SK-N-MC (cell line): ENCODE measurements at regions not wholly inside any gene's neighbourhood (a gene's known extent, or its start where the extent isn't known, plus 50 kb on each side); places are given as distances from the start of the nearest gene placed in this dataset.
"Not testable (repeated sequence)": the region's sequence is repeated elsewhere in the genome, so short reads cannot be mapped to it uniquely, and the experiment has no call there.

ENCODE experiments used
- DNase-seq: peaks from one replicate; pipeline ENCODE4 v3.0.0-alpha.2; 2011; ENCODE audit warnings: low read depth, low spot score
- H3K27ac ChIP-seq: fragments of 200-600 bp; sonication (generic); 2 replicates; pipeline ENCODE4 v1.5.1; 2016; ENCODE audit warnings: mixed run types
- H3K36me3 ChIP-seq: fragments of 200-600 bp; sonication (generic); 2 replicates; pipeline ENCODE4 v1.6.1; 2017; ENCODE audit warnings: antibody characterized with exemption, low read length, mixed read lengths; ENCODE audit not compliant: insufficient read depth
- H3K4me3 ChIP-seq: fragments of 200-600 bp; sonication (generic); 2 replicates; pipeline ENCODE4 v1.5.1; 2016
- H3K9ac ChIP-seq: fragments of 200-600 bp; sonication (generic); 2 replicates; pipeline ENCODE4 v1.8.0; 2017; ENCODE audit warnings: mixed run types, mixed read lengths; ENCODE audit not compliant: insufficient read length
- H3K9me3 ChIP-seq: fragments of 200-600 bp; sonication (generic); 2 replicates; pipeline ENCODE4 v1.6.1; 2017; ENCODE audit warnings: low read depth, mild to moderate bottlenecking, antibody characterized with exemption, low read length, moderate library complexity, mixed read lengths
- EZH2 ChIP-seq: fragments of 200-600 bp; sonication (generic); IDR thresholded peaks from one replicate; pipeline ENCODE4 v1.6.1; 2017; ENCODE audit warnings: antibody characterized with exemption
- FOXP2 ChIP-seq: optimal IDR thresholded peaks from 2 replicates; pipeline ENCODE3; 2011; ENCODE audit warnings: mild to moderate bottlenecking, moderate library complexity; ENCODE audit not compliant: insufficient read depth; ENCODE audit errors: extremely low read length, control extremely low read depth
- POLR2AphosphoS5 ChIP-seq: IDR thresholded peaks from 2 replicates; pipeline ENCODE4 v1.6.1; 2012; ENCODE audit warnings: mild to moderate bottlenecking, low read depth, low read length, borderline replicate concordance

GRCh38 chr10:71112138-71112785, 100.1 kb upstream of the UNC5B start:
- TF ChIP-seq POLR2AphosphoS5 (no peak), FOXP2 (no peak), EZH2 (no peak)
- H3K9me3 ChIP-seq: no peaks in the 10 kb centered on the region
- no peak overlapping the region for H3K9ac ChIP-seq

GRCh38 chr10:71116426-71116825, 95.9 kb upstream of the UNC5B start:
- no peak overlapping the region for H3K27ac ChIP-seq
- no peak overlapping the region for H3K9ac ChIP-seq
- no peaks in the 10 kb centered on the region for H3K36me3 ChIP-seq
- H3K4me3 ChIP-seq: no peak overlapping the region
- TF ChIP-seq EZH2 (no peak), POLR2AphosphoS5 (no peak), FOXP2 (no peak)
- no peaks in the 10 kb centered on the region for H3K9me3 ChIP-seq
- no peak for DNase-seq

More at GRCh38 chr10:71112138-71112785, 100.1 kb upstream of the UNC5B start:
- no peaks in the 10 kb centered on the region for H3K36me3 ChIP-seq
- no peak overlapping the region for H3K4me3 ChIP-seq
- DNase-seq: no peak
- no peak overlapping the region for H3K27ac ChIP-seq

- H3K9ac ChIP-seq, H3K9me3 ChIP-seq, H3K4me3 ChIP-seq, H3K36me3 ChIP-seq, H3K27ac ChIP-seq, DNase-seq: not testable (repeated sequence)
Measured at GRCh38 chr10:71117589-71117988, 94.8 kb upstream of the UNC5B start.

GRCh38 chr10:71123023-71123422, 89.3 kb upstream of the UNC5B start:
- Histone ChIP-seq H3K36me3 (no peaks in the 10 kb centered on the region), H3K4me3 (no peak overlapping the region), H3K9me3 (no peaks in the 10 kb centered on the region), H3K9ac (no peak overlapping the region), H3K27ac (no peak overlapping the region)
- no peak for TF ChIP-seq FOXP2
- DNase-seq: no peak

DNA sequence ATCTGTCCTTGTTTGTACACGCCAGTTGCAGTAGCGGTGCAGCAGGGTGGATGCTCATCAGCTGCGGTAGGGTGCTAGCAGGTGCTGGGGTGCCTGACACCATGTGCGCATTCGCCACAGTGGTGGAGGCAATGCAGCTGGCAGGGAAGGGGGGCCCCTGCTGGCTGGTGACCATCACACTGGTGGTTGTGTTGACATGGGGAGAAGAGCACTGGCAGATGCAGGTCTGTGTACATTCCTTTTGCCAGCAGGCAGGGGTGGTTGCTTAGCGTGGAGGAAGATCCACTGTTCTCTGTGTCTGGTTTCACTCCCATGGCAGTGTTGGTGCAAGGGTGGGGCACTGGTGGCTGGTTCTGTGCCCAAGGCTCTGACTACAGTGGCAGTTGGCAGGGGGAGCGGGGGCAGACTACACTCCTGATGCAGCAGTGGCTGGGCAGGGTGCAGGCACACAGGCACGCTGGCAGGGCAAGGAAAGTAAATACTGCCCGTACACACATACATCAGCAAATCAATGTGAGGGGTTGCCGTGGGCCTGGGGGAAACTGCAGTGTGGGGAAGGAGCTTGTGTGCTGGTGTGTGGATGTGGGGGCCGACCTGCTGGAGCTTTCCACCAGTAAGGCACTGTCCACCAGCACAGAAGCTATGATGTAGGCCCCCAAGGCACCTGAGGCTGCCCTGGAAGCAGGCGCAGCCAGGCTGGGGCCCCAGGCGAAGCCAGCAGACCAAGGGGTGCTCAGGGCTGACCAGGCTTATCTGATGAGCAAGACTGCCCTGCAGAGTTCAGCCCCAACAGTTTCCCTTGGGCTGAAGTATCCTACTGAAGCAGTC, 87.2 kb upstream of the UNC5B start:
- no peak overlapping the region for H3K27ac ChIP-seq
- no peak overlapping the region for H3K9ac ChIP-seq
- H3K4me3 ChIP-seq: no peak overlapping the region
- no peak for DNase-seq
- TF ChIP-seq EZH2 (no peak), FOXP2 (no peak), POLR2AphosphoS5 (no peak)
- H3K9me3 ChIP-seq: no peaks in the 10 kb centered on the region
- no peaks in the 10 kb centered on the region for H3K36me3 ChIP-seq

DNA sequence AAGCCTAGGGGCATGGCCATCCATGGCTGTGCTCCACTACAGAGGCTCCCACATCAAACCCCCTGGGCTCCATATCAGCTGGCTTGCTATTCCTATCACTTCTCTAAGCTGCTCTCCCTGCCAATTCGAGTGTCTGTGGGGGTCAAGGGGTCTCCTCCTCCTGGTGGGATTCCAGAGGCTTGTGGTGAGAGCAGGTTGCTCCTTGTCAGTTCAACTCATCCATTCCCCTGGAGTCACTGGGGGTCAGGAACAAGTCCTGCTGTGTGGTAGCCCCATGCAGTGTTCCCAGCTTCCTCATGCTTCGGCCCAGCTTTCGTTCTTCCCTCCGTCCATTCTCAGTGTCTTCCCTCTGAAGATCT, 86.6 kb upstream of the UNC5B start:
- TF ChIP-seq FOXP2: no peak
- no peak for TF ChIP-seq POLR2AphosphoS5
- no peak for TF ChIP-seq EZH2
- Histone ChIP-seq H3K36me3 (no peaks in the 10 kb centered on the region), H3K4me3 (no peak overlapping the region), H3K9ac (no peak overlapping the region), H3K27ac (no peak overlapping the region), H3K9me3 (no peaks in the 10 kb centered on the region)
- DNase-seq: no peak

GRCh38 chr10:71126432-71126831, 85.9 kb upstream of the UNC5B start:
- DNase-seq: no peak
- Histone ChIP-seq H3K4me3 (no peak overlapping the region), H3K27ac (no peak overlapping the region), H3K36me3 (no peaks in the 10 kb centered on the region), H3K9ac (no peak overlapping the region), H3K9me3 (no peaks in the 10 kb centered on the region)
- TF ChIP-seq POLR2AphosphoS5: no peak
- TF ChIP-seq FOXP2: no peak
- TF ChIP-seq EZH2: no peak

GRCh38 chr10:71127104-71127503, 85.3 kb upstream of the UNC5B start:
- DNase-seq: no peak
- no peak overlapping the region for H3K9ac ChIP-seq
- no peak overlapping the region for H3K4me3 ChIP-seq
- H3K36me3 ChIP-seq: no peaks in the 10 kb centered on the region
- no peak for TF ChIP-seq FOXP2
- TF ChIP-seq POLR2AphosphoS5: no peak
- no peak for TF ChIP-seq EZH2
- H3K9me3 ChIP-seq: no peaks in the 10 kb centered on the region
- H3K27ac ChIP-seq: no peak overlapping the region

DNA sequence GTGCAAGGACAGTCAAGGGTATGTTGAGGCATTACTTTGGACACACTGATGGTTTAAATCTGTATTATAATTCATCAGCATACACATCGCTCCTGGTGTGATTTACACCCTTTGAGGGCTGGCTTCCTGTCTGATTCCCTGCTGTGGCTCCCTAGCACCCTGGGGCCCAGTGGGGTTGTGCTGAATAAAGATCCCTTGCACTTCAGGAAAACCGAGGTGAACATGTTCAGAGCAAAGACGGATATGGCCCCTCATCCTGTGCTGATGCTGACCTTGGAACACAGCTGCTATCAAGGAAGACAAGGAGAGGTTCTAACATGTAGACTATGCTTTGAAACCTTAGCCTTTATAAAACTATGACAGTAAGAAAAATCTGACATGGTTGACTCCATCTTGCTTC, 84.6 kb upstream of the UNC5B start:
- no peaks in the 10 kb centered on the region for H3K36me3 ChIP-seq
- H3K9ac ChIP-seq: no peak overlapping the region
- TF ChIP-seq EZH2 (no peak), FOXP2 (no peak), POLR2AphosphoS5 (no peak)

More for the DNA sequence above, 84.6 kb upstream of the UNC5B start:
- no peak overlapping the region for H3K4me3 ChIP-seq
- DNase-seq: no peak
- H3K27ac ChIP-seq: no peak overlapping the region
- H3K9me3 ChIP-seq: no peaks in the 10 kb centered on the region
